Stimulated activated CD4-positive, alpha-beta T cell treated with anti-CD3 and anti-CD28 coated beads, Interleukin-1b, Interleukin-23, amount 100 ng/mL, for 1 hour (primary cell): ENCODE measurements at regions not wholly inside any gene's neighbourhood (a gene's known extent, or its start where the extent isn't known, plus 50 kb on each side); places are given as distances from the start of the nearest gene placed in this dataset.
"Not testable (repeated sequence)": the region's sequence is repeated elsewhere in the genome, so short reads cannot be mapped to it uniquely, and the experiment has no call there.

Experiments used
- DNase-seq, 2 donors: peaks; one replicate each; pipeline ENCODE4 v3.0.0-alpha.2; 2020; ENCODE audit warnings: low read depth in 2 of 2

GRCh38 chr17:63250830-63251229, 195.3 kb downstream of the CYB561 start:
- no peak for DNase-seq

GRCh38 chr17:63258785-63259184, 187.3 kb downstream of the CYB561 start:
- DNase-seq = no peak

GRCh38 chr17:63262751-63263476, 183.2 kb downstream of the CYB561 start:
- no peak for DNase-seq

GRCh38 chr17:63265526-63265925, 180.6 kb downstream of the CYB561 start:
- no peak for DNase-seq

GRCh38 chr17:63267846-63268245, 178.3 kb downstream of the CYB561 start:
- no peak for DNase-seq

GRCh38 chr17:63268827-63269226, 177.3 kb downstream of the CYB561 start:
- DNase-seq = no peak

GRCh38 chr17:63270610-63271009, 175.5 kb downstream of the CYB561 start:
- no peak for DNase-seq

- no peak for DNase-seq
These were observed 172.0 kb downstream of the CYB561 start for GRCh38 chr17:63274146-63274545.

GRCh38 chr17:63275318-63275970, 170.7 kb downstream of the CYB561 start:
- DNase-seq = no peak

GRCh38 chr17:63275971-63276745, 169.9 kb downstream of the CYB561 start:
- DNase-seq = no peak

GRCh38 chr17:63276821-63277220, 169.3 kb downstream of the CYB561 start:
- no peak for DNase-seq

- no peak for DNase-seq
These were observed 168.5 kb downstream of the CYB561 start for GRCh38 chr17:63277629-63278028.

GRCh38 chr17:63278728-63279442, 167.2 kb downstream of the CYB561 start:
- DNase-seq = no peak

- no peak for DNase-seq
These were observed 166.4 kb downstream of the CYB561 start for GRCh38 chr17:63279498-63280230.

- DNase-seq = no peak
These were observed 163.7 kb downstream of the CYB561 start for GRCh38 chr17:63282455-63282854.

GRCh38 chr17:63285551-63285950, 160.6 kb downstream of the CYB561 start:
- DNase-seq = no peak

- no peak for DNase-seq
These were observed 159.9 kb downstream of the CYB561 start for GRCh38 chr17:63286254-63286653.

- not testable (repeated sequence) for DNase-seq
These were observed 159.1 kb downstream of the CYB561 start for GRCh38 chr17:63287006-63287405.

GRCh38 chr17:63289931-63290330, 156.2 kb downstream of the CYB561 start:
- DNase-seq = no peak

- DNase-seq = no peak
These were observed 155.8 kb downstream of the CYB561 start for GRCh38 chr17:63290351-63290750.

- DNase-seq = no peak
These were observed 155.3 kb downstream of the CYB561 start for GRCh38 chr17:63290784-63291183.
